ENCODE measurements at regions not wholly inside any gene's neighbourhood (a gene's known extent, or its start where the extent isn't known, plus 50 kb on each side); places are given as distances from the start of the nearest gene placed in this dataset.

GRCh38 chr6:105628156-105628860 is 225.4 kb upstream of the PREP start:
- intact Hi-C loops (cut with micrococcal nuclease), result no loop called here
- Histone ChIP-seq H2AFZ (ENCODE audit: low read depth, low read length) (no peak overlapping the region), H3K27me3 (ENCODE audit: control insufficient read depth in 2 of 2, insufficient read depth in 2 of 2, low read length in 2 of 2) (no peaks in the 10 kb centered on the region), H3K4me2 (ENCODE audit: insufficient read depth, low read length) (no peak overlapping the region), H3K79me2 (ENCODE audit: control insufficient read depth, insufficient read depth, low read length) (no peaks in the 10 kb centered on the region), H3K9me1 (replicated peaks; ENCODE audit: control insufficient read depth, extremely low read depth, insufficient read depth, low read length) (no peaks in the 10 kb centered on the region), H3K36me3 (ENCODE audit: control insufficient read depth in 2 of 2, extremely low read depth in 1 of 2, insufficient read depth in 2 of 2, low read length in 2 of 2) (no peaks in the 10 kb centered on the region), H3K4me1 (ENCODE audit: control insufficient read depth, extremely low read depth, insufficient read depth, low read length) (no peaks in the 10 kb centered on the region), H3K9ac (replicated peaks; ENCODE audit: extremely low read depth, insufficient read depth, low read length) (no peak overlapping the region), H3K27ac (ENCODE audit: insufficient read depth, low read depth, low read length) (no peak overlapping the region), H3K4me3 (replicated peaks in 1 of 3; ENCODE audit: insufficient read depth in 1 of 3, low read depth in 1 of 3, low read length in 3 of 3) (no peak overlapping the region), H4K20me1 (replicated peaks; ENCODE audit: control insufficient read depth, extremely low read depth, insufficient read depth, low read length) (no peaks in the 10 kb centered on the region), H3K9me3 (replicated peaks; ENCODE audit: control insufficient read depth, insufficient read depth, low read length) (no peaks in the 10 kb centered on the region)
- DNase-seq (ENCODE audit: low read depth, low spot score) (no peak), FAIRE-seq (no peak)
- ChIA-PET POLR2A (no interaction called here), CTCF (no interaction called here)
- BruUV-seq (replicated peaks), result no TSS peak
- dilution Hi-C loops (cut with MboI; ENCODE audit: extremely low pct_ligation_motif_present, low sequenced_read_pairs), result no loop called here
- no peak for TF ChIP-seq MYC (IDR thresholded peaks at IDR 0.05; ENCODE audit: low read depth, low read length)
- TF ChIP-seq JUN (IDR thresholded peaks at IDR 0.05; ENCODE audit: borderline replicate concordance, insufficient read depth, insufficient read length, low read depth), result no peak
- no peak for TF ChIP-seq EZH2 (IDR thresholded peaks at IDR 0.05; ENCODE audit: borderline replicate concordance, low read depth, low read length, severe bottlenecking)

GRCh38 chr6:105626295-105627158 is 223.6 kb upstream of the PREP start:
- Histone ChIP-seq H3K9me1 (replicated peaks; ENCODE audit: control insufficient read depth, extremely low read depth, insufficient read depth, low read length) (no peaks in the 10 kb centered on the region), H3K9ac (replicated peaks; ENCODE audit: extremely low read depth, insufficient read depth, low read length) (no peak overlapping the region), H3K4me3 (replicated peaks in 1 of 3; ENCODE audit: insufficient read depth in 1 of 3, low read depth in 1 of 3, low read length in 3 of 3) (no peak overlapping the region), H3K4me2 (ENCODE audit: insufficient read depth, low read length) (no peak overlapping the region), H3K36me3 (ENCODE audit: control insufficient read depth in 2 of 2, extremely low read depth in 1 of 2, insufficient read depth in 2 of 2, low read length in 2 of 2) (no peaks in the 10 kb centered on the region), H3K9me3 (replicated peaks; ENCODE audit: control insufficient read depth, insufficient read depth, low read length) (no peaks in the 10 kb centered on the region), H3K27me3 (ENCODE audit: control insufficient read depth in 2 of 2, insufficient read depth in 2 of 2, low read length in 2 of 2) (no peaks in the 10 kb centered on the region), H2AFZ (ENCODE audit: low read depth, low read length) (no peak overlapping the region), H3K27ac (ENCODE audit: insufficient read depth, low read depth, low read length) (no peak overlapping the region), H3K79me2 (ENCODE audit: control insufficient read depth, insufficient read depth, low read length) (no peaks in the 10 kb centered on the region), H4K20me1 (replicated peaks; ENCODE audit: control insufficient read depth, extremely low read depth, insufficient read depth, low read length) (no peaks in the 10 kb centered on the region), H3K4me1 (ENCODE audit: control insufficient read depth, extremely low read depth, insufficient read depth, low read length) (no peaks in the 10 kb centered on the region)
- DNase-seq (ENCODE audit: low read depth, low spot score), result no peak
- BruUV-seq (replicated peaks), result no TSS peak
- ChIA-PET CTCF (no interaction called here), POLR2A (no interaction called here)
- no peak for FAIRE-seq
- dilution Hi-C loops (cut with MboI; ENCODE audit: extremely low pct_ligation_motif_present, low sequenced_read_pairs), result no loop called here
- intact Hi-C loops (cut with micrococcal nuclease), result no loop called here
- TF ChIP-seq JUN (IDR thresholded peaks at IDR 0.05; ENCODE audit: borderline replicate concordance, insufficient read depth, insufficient read length, low read depth), result no peak
- no peak for TF ChIP-seq FOS (IDR thresholded peaks at IDR 0.05; ENCODE audit: borderline replicate concordance, insufficient read depth, low read length)
- no peak for TF ChIP-seq POLR2AphosphoS5 (IDR thresholded peaks at IDR 0.05; ENCODE audit: insufficient read depth, low read depth, low read length)
